ENCODE measurements at regions not wholly inside any gene's neighbourhood (a gene's known extent, or its start where the extent isn't known, plus 50 kb on each side); places are given as distances from the start of the nearest gene placed in this dataset.

- TF ChIP-seq USF2 (CRISPR knock-in tag; IDR thresholded peaks at IDR 0.05) (no peak), ATF1 (CRISPR knock-in tag; IDR thresholded peaks at IDR 0.05) (no peak), CTCF (IDR thresholded peaks at IDR 0.05) (no peak), E2F4 (CRISPR knock-in tag; IDR thresholded peaks at IDR 0.05; ENCODE audit: borderline replicate concordance, low read depth) (no peak), MAX (CRISPR knock-in tag; IDR thresholded peaks at IDR 0.05) (no peak), FOXJ3 (CRISPR knock-in tag; IDR thresholded peaks at IDR 0.05; ENCODE audit: borderline replicate concordance) (no peak), AFF4 (CRISPR knock-in tag; IDR thresholded peaks at IDR 0.05; ENCODE audit: borderline replicate concordance) (no peak)
These were observed 148.3 kb upstream of the TLL1 start for GRCh38 chr4:165724786-165725185.

Data from WTC11 (cell line).